H1 (cell line): ENCODE measurements at regions not wholly inside any gene's neighbourhood (a gene's known extent, or its start where the extent isn't known, plus 50 kb on each side); places are given as distances from the start of the nearest gene placed in this dataset.

Experiments used
- ASH2L ChIP-seq: fragments of 200-600, 300-600 bp; sonication (generic); IDR thresholded peaks from one replicate; pipeline ENCODE4 v1.7.1; 2017; ENCODE audit warnings: low read length
- BRCA1 ChIP-seq: IDR thresholded peaks from 2 replicates; pipeline ENCODE4 v1.6.1; 2012; ENCODE audit warnings: low read depth, low read length, improper control_type of control experiment
- CREB1 ChIP-seq: IDR thresholded peaks from 2 replicates; pipeline ENCODE4 v1.6.1; 2012; ENCODE audit warnings: inconsistent platforms
- CTCF ChIP-seq, 3 experiments: IDR thresholded peaks; 1 replicate in 2 of 3; 2 replicates in 1 of 3; pipeline versions ENCODE4 v1.5.1 to v1.6.1; 2011; ENCODE audit warnings: low read length in 3 of 3, mild to moderate bottlenecking in 3 of 3, inconsistent platforms in 2 of 3, low read depth in 1 of 3, moderate library complexity in 1 of 3; ENCODE audit not compliant: insufficient read depth in 1 of 3; ENCODE audit errors: control extremely low read depth in 1 of 3
- RAD21 ChIP-seq, 2 experiments: IDR thresholded peaks in 1 of 2; conservative IDR thresholded peaks in 1 of 2; 2 replicates each; pipeline ENCODE4 v1.6.1; 2011; ENCODE audit warnings: low read depth in 2 of 2, low read length in 2 of 2, improper control_type of control experiment in 1 of 2, inconsistent platforms in 1 of 2, mild to moderate bottlenecking in 1 of 2, moderate library complexity in 1 of 2
- RNF2 ChIP-seq: fragments of 200-900, 300-1000 bp; sonication (generic); IDR thresholded peaks from 2 replicates; pipeline ENCODE4 v1.7.1; 2016; ENCODE audit warnings: borderline replicate concordance, low read depth, mild to moderate bottlenecking, antibody characterized with exemption, low read length; ENCODE audit not compliant: poor library complexity, severe bottlenecking; ENCODE audit errors: missing control alignments

- TF ChIP-seq RNF2 = no peak
- TF ChIP-seq CTCF (IDR thresholded peaks at IDR 0.05; ENCODE audit: control extremely low read depth in 1 of 3, insufficient read depth in 1 of 3, low read depth in 1 of 3, low read length in 3 of 3) = no peak
- TF ChIP-seq BRCA1 = no peak
- TF ChIP-seq RAD21 (IDR thresholded peaks at IDR 0.05 in 1 of 2, conservative IDR thresholded peaks at IDR 0.05 in 1 of 2; ENCODE audit: low read depth in 2 of 2, low read length in 2 of 2) = no peak
- TF ChIP-seq CREB1 = no peak
- TF ChIP-seq ASH2L = no peak
Observed at GRCh38 chr13:107477772-107478379, 737.5 kb downstream of the LIG4 start (continued).
